ENCODE measurements at regions not wholly inside any gene's neighbourhood (a gene's known extent, or its start where the extent isn't known, plus 50 kb on each side); places are given as distances from the start of the nearest gene placed in this dataset.
"Not testable (repeated sequence)": the region's sequence is repeated elsewhere in the genome, so short reads cannot be mapped to it uniquely, and the experiment has no call there.

DNA sequence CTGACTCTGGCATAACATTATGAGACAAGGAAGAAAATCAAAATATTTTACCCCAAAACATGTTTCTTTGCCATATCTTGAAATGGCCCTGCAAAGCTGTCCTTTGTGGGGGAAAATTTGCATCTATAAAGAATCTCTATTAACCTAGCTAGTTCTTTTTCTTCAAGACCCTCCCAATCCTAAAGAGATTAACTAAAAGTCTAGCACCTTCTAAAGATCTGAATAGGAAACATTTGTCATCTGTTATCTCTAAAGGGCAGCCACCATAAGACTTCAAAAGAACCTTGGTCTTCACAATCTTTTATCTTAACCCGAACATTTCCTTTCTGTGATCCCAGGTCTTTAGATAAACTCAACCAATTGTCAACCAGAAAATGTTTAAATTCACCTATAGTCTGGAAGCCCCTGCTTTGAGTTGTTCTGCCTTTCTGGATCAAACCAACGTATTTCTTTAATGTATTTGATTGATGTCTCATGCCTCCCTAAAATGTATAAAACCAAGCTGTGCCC, 196.9 kb upstream of the ARL4C start:
- not testable (repeated sequence) for DNase-seq (ENCODE audit: low read depth)

DNA sequence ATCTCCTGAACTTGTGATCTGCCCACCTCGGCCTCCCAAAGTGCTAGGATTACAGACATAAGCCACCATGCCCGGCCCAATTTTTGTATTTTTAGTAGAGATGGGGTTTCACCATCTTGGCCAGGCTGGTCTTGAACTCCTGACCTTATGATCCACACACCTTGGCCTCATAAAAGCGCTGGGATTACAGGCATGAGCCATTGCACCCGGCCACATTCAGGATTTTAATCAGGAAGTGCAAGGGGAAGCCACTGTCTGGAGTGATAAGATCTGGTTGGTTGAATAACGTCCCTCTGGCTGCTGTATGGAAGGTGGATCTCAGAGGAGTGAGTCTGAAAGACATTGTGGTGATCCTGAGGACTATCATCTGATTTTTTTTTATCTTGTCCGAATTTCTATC, 196.3 kb upstream of the ARL4C start:
- DNase-seq (ENCODE audit: low read depth), result not testable (repeated sequence)

DNA sequence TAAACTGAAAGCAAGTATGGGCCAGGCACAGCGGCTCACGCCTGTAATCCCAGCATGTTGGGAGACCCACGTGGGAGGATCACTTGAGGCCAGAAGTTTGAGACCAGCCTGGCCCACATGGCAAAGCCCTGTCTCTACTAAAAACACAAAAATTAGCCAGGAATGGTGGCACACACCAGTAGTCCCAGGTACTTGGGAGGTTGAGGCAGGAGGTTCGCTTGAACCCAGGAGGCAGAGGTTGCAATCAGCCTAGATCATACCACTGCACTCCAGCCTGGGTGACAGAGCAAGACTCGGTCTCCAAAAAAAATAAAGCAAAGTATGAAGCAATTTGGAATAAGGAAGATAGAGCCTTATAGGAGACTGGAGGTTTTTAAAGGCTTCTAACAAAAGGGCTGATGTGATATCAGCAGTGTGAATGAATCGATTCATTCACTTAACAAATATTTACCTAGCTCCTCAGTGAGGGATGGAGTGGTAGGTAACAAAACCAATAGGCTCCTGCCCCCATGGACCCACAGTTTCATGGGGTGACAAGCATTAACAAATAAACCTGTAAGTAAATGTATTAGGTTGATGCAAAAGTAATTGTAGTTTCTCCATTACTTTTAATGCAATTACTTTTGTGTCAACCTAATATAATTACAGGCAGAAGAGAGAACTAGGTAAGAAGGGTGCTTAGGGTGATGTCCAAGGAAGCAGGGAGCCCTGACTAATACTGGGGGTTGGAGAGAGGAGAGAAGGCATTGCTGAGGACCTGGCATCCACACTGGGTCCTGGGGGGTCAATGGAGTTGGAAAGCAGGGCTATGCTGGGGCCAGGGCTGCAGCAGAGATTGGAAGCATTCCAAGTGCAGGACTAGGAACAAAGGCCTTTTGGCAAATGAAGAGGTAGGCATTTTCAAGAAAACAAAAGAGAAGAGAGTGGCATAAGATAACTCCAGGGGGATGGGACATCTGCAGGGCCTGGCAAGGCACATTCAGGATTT, 195.4 kb upstream of the ARL4C start:
- DNase-seq (ENCODE audit: low read depth), result no peak

DNA sequence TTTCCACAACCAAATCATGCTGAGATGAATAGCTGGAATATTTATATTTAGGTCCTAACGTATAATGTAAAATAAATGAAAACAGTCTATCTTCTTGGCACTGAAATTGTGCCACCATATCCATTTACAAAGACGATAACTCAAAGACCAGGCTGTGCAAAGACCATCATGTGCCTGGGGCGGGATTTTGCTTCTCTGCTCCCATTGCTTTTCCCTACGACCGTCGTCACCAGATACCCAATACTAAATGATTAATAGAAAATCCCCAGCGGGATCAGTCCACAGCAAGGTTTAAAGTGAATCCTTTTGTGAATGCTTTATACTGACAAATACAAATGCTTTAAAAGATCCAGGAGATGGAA, 194.3 kb upstream of the ARL4C start:
- DNase-seq (ENCODE audit: low read depth), result no peak

DNA sequence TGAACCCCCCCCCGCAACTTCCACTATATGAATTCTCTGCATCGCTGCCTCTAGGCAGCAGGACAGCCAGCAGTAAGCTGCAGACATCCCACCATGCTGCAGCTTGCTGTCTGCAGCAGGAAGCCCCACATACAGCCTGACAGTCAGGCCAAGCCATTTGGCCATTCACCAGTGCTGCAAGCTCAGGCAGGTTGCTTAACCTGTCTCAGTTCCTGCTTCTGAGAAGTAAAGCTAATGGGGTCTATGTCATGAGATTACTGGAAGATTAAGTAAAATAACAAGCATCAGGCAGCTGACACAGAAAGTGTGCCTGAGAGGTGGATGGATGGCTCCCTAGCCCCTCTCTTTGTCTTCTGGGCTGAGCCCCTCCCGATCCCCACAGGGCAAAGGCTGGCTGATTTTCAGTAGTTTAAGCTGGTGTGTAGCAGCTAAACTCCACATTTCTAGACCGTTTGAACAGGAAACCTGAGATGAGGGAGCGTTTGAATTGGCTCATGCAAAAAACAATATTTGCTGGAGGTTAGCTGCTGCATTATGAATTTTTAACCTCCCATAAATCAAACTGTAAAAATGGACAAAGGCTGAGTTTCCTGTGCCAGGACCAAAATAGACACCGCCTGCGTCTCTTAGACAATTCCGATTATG, 193.8 kb upstream of the ARL4C start:
- no peak for DNase-seq (ENCODE audit: low read depth)

DNA sequence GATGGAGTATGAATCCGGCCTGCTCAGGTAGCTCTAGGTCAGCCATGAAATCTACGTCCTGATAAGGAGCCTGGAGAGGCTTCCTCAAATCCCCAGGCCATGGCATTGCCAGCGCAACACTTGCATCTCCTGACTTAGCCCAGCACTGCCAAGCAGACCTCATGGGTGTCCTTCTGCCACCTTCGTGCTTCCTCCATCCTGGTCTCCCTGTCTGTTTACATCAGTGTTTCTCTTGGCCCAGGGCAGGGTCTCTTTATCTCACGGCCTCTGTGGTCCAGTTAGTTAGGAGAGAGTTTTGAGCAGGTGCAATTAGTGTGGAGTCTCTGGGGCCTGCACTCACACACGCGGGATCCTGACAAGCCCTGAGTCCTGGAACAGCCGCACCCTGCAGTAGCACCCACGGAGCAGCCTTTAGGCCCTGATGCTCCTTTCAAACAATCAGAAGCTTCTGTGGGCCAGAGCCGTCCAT, 193.1 kb upstream of the ARL4C start:
- no peak for DNase-seq (ENCODE audit: low read depth)

DNA sequence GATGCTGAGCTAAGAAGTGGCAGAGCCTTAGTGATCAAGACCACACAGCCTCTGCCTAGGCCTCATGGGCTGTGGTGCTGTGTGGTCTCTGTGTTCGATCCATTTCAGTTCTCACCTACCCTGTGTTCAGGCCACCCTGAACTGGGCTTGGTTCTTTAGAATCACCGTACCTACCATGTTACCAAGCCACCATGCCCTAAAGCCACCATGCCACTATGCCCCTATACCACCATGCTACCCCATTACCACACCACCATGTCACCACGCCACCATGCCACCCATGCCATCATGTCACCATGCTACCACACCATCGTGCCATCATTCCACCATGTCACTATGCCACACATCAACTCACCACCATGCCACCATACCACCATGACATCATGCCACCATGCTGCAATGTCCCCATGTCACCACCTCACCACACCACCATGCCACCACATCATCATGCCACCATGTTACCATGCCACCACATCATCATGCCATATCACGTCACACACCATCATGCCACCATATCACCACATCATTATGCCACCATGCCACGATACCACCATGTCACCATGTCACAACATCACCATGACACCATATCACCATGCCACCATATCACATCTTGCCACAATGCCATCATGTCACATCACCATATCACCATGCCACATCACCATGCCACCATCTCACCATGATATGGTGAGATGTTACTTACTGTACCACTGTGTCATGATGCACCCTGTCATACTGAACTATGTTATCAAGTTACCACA, 191.0 kb upstream of the ARL4C start:
- no peak for DNase-seq (ENCODE audit: low read depth)

DNA sequence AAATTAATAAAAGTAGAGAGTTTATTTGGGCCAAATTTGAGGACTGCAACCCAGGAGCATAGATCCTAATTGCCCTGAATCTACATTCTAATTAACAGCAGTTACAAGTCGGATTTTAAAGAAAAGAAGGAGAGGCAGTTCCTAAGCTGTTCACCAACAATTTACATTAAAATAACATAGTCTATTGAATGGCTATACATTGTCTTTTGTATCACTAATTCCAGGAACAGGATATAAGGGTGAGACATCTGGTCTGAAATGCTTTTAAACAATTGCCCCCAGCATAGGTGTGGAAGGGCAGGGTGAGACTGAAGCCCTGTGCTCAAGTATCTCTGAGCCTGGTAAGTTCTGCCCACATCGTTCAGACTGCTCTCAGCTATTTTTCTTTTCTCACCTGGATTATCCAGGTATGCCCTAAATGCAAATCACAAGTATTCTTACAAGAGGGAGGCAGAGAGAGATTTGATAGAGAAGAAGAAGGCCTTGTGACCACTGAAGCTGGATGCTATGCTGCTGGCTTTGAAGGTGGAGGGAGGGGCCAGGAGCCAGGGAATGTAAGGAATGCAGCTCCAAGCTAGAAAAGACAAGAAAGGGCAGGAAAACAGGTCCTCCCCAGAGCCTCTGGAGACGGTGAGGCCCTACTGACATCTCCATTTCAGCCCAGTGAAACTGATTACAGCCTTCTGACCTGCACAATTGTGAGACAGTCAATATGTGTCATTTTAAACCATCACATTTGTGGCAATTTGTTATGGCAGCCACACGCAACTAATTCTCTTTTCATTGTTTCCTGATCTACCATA, 189.4 kb upstream of the ARL4C start:
- DNase-seq (ENCODE audit: low read depth), result no peak

DNA sequence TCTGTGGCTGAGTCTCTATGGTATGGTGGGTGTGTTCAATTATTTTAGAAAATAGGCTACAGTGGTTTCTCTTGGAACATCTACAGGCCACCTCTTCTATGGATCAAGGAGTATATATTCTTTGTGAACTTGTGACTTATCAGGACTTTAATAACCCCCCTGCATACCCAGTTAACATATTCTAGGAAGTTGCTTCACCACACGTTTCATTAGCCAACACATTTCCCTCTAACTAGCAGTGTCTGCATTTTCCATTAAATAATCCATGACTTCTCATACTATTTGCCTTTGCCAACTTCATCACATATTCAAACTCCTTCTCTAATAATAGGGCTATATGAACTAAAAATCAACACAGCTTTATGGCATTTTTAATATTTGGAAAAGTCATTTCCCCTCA, 187.6 kb upstream of the ARL4C start:
- no peak for DNase-seq (ENCODE audit: low read depth)

DNA sequence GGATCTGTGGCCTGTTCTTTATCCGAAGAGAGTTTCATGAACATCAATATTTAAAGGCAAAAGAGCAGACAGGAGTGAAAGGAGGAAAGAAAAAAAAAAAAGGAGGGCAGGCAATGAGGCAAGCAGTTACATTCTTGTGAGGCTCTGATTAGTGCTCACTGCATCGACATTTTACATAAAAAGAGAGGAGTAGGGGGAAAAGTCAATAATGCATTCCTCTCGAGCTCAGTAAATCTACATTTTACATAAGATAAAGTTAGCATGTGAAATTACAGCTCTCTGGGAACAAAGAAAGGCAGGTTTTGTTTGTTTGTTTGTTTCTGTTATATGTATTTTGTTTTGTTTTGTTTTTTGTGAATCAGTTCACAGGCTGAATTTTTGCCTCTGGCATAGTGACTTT, 187.1 kb upstream of the ARL4C start:
- DNase-seq (ENCODE audit: low read depth), result no peak

DNA sequence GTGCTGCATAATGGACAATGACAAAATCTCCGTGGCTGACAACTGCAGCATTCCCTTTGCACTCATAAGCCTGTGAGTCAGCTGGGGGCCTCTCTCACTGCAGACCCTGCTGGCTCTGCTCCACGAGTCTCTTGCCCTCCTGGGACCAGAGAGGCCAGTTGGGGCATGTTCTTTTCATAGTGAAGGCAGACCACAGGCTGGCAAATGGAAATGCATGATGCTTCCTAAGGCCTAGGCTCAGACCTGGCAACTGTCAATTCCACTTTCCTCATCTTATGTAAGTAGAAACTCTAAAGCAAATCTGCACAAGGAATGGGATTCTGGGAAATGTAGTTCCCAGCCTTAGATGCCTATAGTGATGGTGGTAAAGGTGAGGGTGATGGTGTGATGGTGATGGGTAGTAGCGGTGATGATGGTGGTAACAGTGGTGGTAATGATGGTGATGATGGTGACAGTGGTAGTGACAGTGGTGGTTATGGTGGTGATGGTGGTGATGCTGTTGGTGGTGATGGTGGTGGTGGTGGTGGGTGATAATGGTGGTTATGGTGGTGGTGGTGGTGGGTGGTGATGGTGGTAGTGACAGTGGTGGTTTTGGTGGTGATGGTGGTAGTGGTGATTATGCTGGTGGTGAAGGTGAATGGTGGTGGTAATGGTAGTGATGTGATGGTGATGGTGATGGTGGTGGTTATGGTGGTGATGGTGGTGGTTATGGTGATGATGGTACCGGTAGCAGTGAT, 185.8 kb upstream of the ARL4C start:
- no peak for DNase-seq (ENCODE audit: low read depth)

DNA sequence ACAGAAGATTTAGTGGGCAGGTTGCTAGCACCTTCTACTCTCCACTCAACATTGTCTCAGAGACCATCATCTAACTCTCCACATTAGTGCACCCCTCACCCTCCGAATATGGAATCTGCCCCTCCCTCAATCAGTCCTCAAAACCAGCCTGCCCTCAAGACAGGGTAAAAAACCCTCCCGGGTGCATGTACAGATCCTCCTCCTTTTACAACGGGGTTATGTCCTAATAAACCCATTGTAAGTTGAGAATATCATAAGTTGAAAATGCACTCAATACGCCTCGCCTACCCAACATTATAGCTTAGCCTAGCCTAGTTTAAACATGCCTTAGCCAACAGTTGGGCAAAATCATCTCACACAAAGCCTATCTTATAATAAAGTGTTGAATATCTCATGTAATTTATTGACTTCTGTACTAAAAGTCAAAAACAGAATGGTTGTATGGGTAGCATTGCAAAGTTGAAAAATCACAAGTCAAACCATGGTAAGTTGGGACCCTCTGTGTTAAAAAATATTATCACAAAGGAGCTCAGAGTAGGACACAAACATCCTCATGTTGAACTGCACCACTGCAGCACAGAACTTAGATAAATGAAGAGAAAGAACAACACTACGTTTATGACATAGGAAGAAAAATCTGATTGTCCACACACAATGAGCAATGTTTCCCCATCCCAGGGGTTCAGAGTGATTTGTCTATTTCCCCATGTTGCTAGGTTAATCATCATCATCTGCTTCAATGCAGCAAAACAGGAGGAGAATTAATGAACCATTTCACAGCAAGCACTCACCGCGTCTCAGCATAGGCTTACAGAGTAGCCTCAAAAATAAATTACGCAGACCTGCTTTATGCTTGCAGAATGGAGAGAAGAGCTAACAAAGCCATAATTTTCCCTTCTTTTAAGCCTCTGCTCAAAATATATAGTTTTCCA, 184.1 kb upstream of the ARL4C start:
- DNase-seq (ENCODE audit: low read depth), result no peak

DNA sequence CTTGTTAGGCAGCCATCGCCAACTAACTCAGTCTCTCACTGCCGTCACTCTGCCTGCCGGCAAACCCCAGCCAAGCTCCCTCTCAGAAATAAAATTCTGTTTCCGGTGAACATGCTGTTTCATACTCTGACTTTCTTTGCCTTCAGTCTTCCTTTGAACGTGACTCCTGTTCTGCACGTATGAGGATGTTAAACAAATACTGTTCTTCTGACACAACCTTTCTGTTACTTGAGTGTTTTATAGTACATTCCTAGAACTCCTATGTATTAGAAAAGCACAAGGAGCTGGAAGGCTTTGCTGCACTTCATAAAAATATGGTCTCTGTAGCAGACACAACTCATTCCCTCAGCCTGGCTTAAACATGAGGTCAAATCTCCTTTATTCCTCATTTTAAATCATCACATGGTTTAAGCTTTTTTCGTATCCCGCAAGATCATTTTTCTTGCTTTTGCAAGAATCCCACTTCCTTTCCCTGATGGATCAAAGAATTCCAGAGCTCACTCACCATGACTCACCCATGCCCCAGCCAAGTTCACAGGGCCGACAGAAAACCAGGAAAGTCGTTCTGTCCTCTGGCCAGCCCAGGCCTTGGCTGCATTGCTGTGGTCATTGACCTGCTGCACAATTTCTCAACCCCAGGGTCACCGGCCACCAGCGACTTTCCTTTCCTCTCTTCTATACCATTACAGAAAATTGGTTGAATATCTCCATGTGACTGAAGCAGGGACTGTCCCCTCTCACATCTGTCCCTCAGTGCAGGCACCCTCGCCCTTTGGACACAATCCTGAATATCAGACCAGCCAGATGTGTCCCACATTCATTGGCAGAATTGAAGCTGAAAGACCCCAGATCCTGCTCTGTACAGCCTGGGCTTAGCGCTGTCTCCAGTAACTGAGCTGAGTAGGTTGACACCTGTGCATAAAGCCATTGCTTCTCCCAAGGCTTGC, 183.1 kb upstream of the ARL4C start:
- DNase-seq (ENCODE audit: low read depth), result no peak

DNA sequence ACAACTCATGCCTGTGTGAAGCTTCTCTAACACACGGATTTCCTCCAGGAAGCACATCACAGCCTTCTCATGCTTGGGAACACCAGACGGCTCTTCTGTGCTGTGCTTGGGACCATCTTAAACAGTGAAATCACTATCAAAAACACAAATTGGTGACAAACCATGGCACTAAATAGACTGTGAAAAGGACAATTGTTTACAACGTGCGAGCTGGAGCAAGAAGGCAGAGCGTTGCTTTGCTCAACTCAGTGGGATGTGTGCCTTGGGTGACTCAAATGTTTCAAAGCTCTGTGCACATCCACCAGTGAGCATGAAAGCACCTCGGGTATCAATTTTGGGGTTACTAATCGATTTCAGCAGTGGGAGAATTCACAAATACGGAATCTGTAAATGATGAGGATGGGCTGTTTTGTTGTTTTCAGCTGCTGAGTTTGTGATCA, 182.4 kb upstream of the ARL4C start:
- no peak for DNase-seq (ENCODE audit: low read depth)

DNA sequence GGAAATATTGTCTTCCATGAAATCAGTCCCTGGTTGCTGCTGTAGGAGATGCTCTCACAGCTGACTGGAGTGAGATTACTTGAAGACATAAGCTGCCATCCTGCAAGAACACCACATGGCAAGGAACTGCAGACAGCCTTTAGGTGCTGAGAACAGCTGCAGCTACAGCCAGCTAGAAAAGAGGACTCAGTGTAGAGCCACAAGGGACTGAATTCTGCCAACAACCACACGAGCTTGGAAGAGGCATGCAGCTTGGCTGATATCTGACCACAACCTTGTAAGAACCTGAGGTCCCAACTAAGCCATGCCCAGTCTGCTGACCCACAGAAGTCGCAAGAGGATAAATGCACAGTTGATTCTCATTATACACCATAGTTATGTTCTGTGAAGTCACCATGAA, 181.8 kb upstream of the ARL4C start:
- no peak for DNase-seq (ENCODE audit: low read depth)

DNA sequence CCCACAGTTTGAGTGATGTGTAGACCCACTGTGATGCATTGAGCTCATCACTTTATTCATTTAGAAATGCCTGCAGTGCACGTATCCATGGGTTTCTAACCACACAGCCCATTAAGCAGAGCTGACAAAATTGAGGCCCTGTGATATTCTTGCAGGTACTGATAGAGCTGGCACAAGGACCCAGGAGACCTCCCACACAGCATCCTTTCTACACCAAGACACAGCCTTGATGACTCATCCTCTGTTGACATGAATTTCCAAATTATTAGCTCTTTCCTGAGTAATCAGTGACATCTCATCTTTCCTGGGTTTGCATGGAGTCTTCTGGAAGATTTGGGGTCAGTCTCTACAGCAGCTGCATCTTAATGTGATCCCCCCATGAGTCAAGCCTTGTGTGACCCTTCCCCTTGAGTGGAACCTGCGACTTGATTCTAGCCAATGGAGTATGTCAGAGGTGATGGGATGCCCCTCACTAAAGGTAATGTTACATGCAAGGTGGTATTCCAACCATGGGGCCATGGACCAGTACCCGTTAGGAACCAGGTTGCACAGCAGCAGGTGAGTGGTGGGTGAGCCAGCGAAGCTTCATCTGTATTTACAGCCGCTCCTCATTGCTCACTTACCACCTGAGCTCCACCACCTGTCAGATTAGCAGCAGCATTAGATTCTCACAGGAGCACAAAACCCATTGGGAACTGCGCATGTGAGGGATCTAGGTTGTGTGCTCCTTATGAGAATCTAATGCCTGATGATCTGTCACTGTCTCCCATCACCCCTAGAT, 181.1 kb upstream of the ARL4C start:
- DNase-seq (ENCODE audit: low read depth), result no peak

DNA sequence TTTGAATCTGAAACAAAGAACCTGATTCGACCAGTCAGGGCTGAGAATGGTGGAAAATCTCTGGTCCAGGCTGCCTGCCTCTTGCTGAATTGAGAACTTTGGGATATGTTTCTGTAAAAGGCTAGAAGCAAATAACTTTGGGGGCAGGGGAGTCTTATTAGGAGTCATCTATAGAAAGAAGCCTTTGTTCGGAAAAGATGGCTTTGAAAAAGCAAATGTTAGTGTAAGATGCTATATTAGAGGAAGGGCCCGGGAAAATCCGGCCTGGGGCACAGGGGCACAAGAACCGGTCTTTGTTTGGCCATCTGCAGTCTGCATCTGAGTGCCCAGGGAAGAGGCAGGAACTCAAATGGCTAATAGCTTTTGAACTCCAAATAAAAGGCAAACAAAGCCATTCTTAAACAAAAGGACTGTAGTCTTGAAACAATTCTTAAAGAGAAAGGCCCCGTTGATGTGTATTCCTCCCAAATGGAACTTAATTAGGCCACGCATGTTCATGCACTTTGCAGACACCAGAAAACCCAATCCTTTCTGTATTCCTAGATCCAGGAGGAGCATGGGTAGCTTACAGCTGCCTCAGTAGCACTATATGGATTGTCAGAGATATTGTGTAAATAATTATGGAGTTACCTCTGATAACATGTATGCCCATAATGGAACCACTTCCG, 180.0 kb upstream of the ARL4C start:
- no peak for DNase-seq (ENCODE audit: low read depth)
